GM12864 (cell line): ENCODE measurements at regions not wholly inside any gene's neighbourhood (a gene's known extent, or its start where the extent isn't known, plus 50 kb on each side); places are given as distances from the start of the nearest gene placed in this dataset.
A peak's percentile ranks its signal among the peaks of the same experiment; 100 is the strongest.

Experiments used
- DNase-seq: peaks from one replicate; pipeline ENCODE4 v3.0.0-alpha.2; 2011; ENCODE audit warnings: low read depth
- H3K4me3 ChIP-seq: 2 replicates; pipeline ENCODE4 v1.5.1; 2011; ENCODE audit warnings: mild to moderate bottlenecking, low read depth, low read length, control low read depth
- CTCF ChIP-seq: IDR thresholded peaks from 2 replicates; pipeline ENCODE4 v1.5.1; 2011; ENCODE audit warnings: low read depth, mild to moderate bottlenecking, moderate library complexity, low read length, control low read depth, inconsistent platforms; ENCODE audit errors: missing control alignments

- DNase-seq: no peak
- no peak overlapping the region for H3K4me3 ChIP-seq
- no peak for TF ChIP-seq CTCF
Observed at GRCh38 chr11:122229078-122229477, 113.1 kb upstream of the BLID start.

GRCh38 chr11:122226810-122227379, 110.9 kb upstream of the BLID start:
- no peak for TF ChIP-seq CTCF
- DNase-seq: no peak
- no peak overlapping the region for H3K4me3 ChIP-seq

GRCh38 chr11:122224867-122225266, 108.9 kb upstream of the BLID start:
- DNase-seq: no peak
- no peak for TF ChIP-seq CTCF
- no peak overlapping the region for H3K4me3 ChIP-seq

- TF ChIP-seq CTCF: no peak
- no peak overlapping the region for H3K4me3 ChIP-seq
Observed at GRCh38 chr11:122220321-122220720, 104.3 kb upstream of the BLID start.

GRCh38 chr11:122219791-122220190, 103.8 kb upstream of the BLID start:
- no peak for TF ChIP-seq CTCF
- no peak overlapping the region for H3K4me3 ChIP-seq
- no peak for DNase-seq

More at GRCh38 chr11:122220321-122220720, 104.3 kb upstream of the BLID start:
- DNase-seq: no peak

GRCh38 chr11:122215244-122215992, 99.4 kb upstream of the BLID start:
- no peak for DNase-seq
- no peak overlapping the region for H3K4me3 ChIP-seq
- peak; percentile 96 for TF ChIP-seq CTCF

GRCh38 chr11:122214567-122214966, 98.6 kb upstream of the BLID start:
- no peak overlapping the region for H3K4me3 ChIP-seq
- no peak for DNase-seq
- TF ChIP-seq CTCF: no peak
